Amniotic stem cell (primary cell): ENCODE measurements at regions not wholly inside any gene's neighbourhood (a gene's known extent, or its start where the extent isn't known, plus 50 kb on each side); places are given as distances from the start of the nearest gene placed in this dataset.
"Not testable (repeated sequence)": the region's sequence is repeated elsewhere in the genome, so short reads cannot be mapped to it uniquely, and the experiment has no call there.

Experiments
- DNase-seq: peaks from one replicate; lab custom pipeline; 2025; lab: John Stamatoyannopoulos, UW

DNA sequence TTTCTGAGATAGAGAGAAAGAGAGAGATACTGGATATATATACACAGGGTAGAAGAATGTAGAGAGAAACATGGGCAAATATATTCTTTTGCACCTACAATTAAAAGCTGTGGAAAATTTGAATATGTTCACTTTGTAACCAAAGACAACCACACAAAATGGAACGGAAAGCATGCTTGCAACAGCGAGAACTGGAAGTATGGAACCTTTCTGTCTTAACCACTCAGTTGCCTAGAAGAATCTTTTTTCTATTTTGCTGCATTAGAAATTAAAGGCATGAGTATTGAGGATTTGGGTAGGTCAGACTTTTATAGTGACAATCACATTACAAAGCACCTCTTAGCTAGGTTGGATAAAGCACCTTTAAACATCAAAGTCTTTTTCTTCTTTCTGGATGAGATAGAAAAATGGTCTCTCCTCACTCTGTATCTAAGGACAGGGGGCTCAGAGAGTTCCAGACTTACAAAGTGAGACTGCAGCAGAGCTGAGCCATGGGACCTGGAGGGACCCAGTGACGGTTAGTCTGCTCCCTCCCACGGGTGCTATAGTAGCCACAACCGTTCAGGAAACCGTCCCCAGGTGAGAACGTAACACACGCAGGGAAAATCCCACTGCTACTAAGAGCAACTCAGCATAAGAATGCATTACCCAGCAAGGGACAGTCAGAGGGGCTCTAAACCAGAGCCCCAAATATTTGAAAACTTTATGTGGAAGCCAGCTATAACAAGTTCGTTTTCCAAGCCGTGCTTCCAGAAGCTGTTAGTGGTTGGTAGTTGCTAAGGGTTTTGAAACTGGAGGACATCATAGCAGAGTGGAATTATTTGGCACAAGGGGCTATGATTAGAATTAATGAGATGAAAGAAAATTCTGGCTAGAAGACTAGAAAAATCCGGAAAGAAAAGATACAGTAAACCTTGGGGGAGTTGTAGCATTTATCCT is 97.1 kb downstream of the DAD1 start:
- DNase-seq = no peak

DNA sequence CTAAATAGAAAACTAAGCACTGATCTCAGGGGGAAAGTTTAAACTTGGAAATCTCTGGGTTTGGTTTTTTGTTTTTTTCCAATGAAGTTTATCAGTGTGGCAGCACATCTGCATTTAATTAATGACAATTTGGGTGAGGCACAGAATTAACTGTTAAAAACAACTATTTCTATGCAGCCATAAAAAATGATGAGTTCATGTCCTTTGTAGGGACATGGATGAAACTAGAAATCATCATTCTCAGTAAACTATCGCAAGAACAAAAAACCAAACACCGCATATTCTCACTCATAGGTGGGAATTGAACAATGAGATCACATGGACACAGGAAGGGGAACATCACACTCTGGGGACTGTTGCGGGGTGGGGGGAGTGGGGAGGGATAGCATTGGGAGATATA is 98.0 kb downstream of the DAD1 start:
- not testable (repeated sequence) for DNase-seq

DNA sequence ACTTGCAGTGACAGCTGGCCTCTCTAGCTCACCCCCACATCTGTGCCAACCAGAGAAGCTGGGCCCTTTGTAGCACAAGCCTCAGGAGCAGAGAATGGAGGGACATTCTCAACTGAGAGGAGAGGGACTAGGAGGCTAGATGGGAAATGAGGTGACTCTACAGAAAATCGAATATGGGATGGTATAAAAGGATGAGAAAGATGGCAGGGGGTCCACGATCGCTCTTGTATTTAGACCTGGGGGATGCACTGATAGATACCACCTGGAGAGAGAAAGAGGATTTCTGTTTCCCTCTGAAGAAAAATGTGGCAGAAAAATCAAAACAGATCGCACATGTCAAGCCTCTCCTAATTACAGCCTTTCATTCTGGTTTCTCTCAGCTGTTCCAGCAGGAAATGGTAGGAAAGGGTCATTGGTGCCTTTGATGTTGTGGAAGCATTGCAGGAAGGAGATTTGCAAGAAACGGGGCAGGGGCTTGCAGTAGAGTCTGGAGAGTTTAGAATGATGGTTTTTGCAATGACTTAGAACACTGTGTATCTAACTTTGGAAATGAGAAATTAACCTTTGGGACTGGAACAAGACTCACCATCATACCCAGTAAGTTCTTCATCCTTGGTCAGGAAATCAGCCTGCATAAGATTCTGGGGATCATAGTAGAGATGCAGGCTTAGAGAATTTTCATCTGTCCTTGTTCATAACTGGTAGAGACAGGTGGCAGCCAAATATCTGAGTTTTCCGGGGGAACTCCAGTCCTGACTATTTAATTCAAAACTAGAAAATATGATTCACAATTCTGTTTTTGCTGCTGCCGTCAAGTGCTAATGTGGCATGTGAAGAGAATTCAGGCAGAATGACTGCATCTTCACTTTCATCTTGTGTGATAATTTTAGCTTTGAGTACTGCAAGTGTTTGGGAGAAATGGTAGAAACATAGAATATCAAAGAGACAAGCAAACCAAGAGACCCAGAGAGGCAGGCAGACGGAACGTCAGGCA is 98.8 kb downstream of the DAD1 start:
- no peak for DNase-seq

DNA sequence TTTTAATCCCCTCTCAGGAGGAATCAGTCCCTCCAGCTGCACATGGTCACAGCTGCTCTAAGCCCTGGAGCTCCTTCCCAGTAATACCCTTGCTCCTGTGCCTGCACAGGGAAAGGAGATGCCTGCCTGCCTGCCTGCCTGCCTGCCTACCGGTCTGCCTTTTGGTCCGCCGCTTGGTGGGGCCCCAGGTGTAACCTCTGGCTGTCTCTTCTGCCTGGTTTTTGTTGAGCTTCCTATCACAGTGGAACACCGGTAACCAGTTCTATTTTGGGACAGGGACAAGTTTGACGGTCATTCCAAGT is 99.8 kb downstream of the DAD1 start:
- no peak for DNase-seq

DNA sequence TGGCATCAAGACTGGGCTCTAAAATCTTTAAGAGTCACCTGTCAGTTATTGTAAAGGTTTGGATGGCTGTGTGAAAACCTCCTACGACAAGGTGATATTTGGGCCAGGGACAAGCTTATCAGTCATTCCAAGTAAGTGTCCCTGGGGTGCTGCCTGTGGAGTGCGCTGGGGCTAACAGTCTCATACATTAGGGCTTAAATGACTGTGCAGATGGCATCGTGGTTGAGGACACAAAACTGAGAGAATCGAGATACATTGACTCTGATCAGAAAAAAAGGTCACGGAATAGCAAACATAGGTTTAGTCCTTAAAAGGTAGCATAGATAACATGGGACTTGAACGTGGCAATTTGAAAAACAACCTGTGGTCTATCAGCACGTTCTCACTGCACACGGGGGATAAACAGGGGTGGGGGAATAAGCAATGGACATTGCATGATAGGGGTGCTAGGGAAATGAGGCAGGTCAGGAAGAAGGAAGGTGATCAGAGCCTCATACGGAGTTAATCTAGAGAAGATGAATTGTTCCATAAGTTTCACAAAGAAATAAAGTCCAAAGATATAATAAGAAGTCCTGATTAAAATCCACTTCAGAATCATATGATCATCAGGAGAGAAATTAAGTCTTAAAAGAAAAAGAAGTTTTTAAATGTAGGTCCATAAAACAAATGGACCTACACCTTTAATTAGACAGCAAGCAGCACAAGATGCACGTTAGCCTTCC is 100.3 kb downstream of the DAD1 start:
- DNase-seq = no peak

DNA sequence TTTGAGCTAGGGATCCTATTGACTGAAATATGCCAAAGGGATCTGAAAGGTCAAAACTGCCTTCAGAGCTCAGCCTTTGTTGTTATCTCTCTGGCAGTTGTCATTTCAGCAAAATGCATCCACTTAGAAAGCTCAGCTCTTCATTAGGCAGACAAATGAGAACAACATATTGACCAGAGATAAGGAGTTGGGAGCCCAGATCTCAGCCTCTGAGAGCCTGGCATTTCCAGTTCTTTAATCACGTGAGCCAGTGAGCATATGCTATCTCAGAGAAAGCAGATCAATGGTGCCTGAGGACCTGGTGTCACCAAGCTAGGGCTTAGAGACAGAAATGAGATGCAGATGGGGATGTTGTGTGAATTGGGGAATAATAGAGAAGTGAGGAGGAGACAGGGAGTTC is 101.1 kb downstream of the DAD1 start:
- DNase-seq = no peak

DNA sequence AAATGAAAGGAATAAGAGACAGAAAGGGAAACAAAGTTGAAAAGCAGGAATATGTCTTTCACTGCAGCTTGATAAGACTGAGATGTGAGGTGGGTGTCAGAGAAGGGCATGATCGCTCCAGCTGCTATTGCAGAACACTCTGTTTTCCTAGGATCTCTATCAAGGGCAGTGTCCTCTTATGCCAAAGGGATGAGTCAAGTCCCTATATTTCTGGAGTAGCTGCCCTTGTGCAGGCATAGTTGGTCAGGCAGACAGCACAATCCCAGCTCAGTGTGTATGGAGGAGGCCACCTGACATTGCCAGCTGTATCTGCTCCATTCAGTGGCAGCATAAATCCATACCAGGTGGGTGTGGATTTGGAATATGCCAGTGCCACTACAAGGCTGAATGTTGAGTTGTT is 101.6 kb downstream of the DAD1 start:
- DNase-seq = no peak

DNA sequence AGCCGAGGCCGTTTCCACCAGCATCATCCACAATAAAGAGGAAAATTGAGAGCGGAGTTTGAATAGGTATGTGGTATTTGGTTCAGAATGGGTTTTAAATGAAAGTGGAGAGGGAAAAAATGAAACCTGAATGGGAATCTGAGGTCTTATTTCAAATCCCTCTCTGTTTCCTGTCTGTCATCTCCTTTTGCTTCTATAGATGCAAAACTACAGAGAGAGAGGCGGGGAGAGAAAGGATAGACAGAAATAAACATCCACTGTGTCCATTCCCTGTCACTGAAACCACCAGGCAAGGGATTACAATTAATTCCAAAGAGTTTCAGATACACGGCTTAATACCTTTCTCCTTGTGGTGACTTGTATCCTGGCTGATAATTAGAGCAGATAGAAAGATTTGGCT is 102.3 kb downstream of the DAD1 start:
- DNase-seq = no peak

DNA sequence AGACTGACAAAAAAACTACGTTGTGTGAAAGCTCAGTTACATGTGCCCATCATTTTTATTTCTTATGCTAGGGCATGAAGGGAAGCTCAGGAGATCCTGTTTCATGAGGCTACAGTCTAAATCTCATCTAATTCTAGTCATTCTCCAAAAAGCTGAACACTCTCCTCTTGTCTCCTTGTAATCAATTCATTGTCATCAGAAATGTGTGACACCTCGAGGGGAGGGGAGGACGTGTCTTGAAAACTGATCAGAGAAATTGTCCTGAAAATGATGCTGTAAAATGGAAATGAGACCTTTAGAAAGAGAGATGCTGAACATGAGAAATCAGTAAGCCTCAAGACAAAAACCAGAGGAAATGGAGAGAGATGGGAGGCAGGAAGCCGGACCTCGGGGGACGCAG is 103.4 kb downstream of the DAD1 start:
- DNase-seq = no peak

DNA sequence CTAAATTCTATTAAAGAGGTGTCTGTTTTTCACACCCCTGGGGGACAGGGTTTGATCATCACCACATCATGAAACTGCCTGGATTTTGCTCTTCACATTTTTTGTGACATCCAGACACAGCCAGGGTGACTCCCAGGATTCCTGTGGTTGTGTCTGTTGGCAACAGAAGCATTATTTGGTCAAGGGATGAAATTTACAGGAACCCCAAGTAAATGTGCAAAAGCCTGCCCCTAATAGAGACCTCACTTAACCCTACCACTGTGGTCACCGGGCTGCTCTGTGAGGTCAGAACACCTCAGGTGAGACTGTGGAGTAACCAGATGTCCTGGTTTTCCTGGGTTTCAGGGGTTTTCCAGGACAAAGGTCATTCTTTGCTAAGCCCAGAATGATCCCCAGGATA is 103.8 kb downstream of the DAD1 start:
- DNase-seq = no peak

DNA sequence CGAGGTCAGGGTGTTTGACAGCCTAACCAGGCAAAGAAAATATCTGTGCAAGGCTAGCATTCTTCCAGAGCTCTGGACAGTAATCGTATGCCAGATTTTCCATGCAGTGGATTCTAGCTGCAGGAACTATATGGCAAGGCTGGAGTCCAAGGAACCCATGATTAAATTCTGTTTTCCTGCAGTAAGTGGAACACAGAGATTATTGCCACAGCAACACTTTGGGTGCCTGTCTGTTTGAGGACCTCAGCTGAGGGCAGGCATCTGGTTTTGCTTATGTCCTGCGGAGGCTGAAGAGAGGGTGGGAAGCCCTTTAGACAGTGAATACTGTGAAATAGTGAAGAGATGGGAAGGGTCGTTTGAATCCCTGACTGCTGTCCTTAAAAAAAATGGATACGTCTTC is 104.4 kb downstream of the DAD1 start:
- no peak for DNase-seq

DNA sequence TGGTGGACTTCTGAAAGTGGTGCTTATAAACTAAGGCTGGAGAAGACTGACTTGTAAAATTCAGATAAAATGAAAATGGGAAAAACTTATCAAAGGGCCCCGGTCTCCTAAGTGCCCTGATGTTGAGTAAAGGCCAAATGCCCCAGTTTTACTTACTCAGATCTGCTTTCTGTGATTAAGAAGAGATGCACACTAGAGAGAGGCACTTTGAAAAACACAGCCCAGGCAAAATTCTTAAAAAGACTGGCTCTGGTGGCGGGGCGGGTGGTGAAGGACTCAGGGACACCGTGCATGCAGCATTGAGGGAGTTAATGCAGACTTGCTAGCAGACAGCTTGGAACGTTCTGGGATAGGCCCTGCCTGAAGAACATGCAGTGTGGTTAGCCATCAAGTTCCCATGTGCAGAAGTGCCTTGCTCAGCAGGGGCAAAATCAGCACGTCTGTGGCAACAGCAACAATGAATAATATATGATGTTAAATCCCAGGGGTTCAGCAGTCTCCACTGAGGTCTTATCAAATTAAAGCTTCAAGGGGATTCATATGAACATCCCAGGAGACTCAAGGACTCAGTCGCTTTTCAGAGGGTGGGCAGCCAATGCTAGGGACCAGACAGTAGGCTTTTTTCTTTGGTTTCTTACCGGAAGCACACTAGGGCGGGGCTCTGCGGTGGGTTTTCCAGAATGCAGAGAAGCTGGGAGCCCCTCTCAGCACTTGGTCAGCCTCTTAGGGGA is 105.0 kb downstream of the DAD1 start:
- DNase-seq = no peak

DNA sequence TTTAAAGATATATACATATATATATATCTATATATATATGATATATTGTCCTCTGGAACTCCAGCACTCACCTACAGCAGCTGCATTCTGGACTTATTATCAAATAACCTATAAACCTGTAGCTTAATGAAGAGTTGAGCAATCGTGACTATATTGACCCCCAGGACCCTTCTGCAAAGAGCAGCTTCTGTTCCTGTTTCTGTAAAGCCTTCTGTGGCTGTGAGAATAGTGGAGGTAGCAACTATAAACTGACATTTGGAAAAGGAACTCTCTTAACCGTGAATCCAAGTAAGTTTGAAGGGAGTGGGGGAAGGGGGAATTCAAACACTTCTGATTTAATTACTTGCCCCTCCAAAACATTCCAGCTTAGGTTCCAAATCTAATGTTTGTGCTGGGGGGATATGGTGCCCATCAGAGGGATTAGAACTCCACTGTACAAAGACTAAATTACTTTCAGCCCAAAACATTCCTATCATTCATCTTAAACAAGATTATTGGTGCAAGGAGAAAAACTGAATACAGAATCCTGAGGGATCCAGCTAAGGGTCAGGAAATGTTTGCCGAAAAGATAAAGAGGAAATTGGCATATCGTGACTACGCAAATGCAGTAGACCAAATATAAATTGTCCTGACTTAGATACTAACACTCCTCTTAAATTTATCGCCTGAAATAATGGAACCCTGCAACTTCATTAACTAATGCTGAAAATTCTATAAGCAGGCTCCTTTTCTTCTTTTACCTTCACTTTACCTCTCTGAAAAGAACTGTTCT is 106.1 kb downstream of the DAD1 start:
- no peak for DNase-seq

DNA sequence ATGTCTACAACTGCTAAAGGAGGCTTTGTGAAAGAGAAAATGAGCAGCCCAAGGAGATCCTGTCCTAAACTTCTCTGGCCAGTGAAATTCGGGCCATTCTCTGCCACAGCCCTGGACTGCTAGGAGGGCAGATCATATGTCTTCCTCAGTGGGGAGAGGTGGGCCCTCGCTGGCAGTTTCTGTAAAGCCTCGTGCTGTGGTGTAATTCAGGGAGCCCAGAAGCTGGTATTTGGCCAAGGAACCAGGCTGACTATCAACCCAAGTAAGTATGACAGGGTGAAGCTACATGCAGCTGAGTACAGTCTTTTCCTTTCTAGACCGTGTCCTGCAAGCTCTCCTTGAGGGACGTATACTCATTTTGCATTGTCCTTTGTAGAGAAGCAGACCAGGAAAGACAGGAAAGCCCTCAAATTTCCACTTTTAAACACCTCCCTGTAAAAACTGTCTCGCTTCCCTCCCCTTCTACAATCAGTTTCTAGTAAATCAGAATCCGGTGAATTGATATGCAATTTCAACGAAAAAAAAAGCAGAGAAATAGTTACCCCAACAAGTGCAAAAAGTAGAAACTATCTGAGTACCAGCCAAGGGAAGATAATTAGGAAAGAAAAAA is 106.8 kb downstream of the DAD1 start:
- DNase-seq = no peak

DNA sequence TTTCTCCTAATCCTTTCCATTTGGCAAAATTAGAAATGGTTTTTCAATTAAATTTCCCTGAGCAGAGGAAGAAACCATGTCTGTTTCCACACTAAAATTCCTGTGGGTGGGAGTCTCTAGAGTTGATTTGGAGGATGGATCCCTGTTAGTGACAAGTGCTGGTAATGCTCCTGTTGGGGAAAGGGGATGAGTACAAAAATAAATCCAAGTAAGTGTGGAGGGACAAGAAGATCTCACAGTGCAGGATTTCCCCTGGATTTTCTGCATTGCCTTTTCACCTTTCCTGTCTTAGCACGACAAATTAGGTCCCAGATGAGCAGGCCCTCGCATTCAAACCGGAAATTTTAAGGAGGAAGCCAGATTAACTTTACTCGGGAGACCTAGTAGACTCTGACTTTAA is 107.5 kb downstream of the DAD1 start:
- no peak for DNase-seq

DNA sequence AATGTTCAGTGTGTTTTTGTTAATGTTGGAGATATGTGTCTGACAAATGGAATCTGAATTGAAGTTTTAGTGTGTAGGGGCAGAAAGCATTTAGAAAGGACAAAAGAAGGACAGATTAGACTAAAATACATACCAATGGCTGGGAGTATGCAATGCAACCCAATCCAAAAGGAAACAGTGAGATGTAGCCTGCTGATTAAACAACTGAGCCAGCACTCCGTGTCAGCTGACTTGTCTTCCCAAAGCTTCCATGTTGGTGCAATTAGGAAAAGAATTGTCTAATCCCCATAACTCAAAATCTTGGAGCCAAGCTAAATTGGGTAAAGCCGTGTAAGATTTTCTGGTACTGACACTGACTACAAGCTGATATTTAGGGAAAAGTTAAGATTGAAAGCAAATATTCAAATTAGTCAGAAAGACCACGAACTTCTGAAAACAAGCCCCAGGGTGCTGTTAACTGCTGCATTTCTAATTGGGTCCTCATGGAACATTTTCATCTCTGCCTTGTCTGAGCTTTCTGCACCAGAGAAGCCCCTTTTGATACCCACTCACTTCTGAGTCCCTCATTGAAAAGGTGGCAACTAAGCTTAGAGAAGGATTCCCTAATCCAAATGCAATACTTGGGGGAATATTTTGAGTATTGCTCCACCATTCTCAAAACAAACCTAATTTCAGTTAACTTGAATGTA is 109.1 kb downstream of the DAD1 start:
- no peak for DNase-seq

DNA sequence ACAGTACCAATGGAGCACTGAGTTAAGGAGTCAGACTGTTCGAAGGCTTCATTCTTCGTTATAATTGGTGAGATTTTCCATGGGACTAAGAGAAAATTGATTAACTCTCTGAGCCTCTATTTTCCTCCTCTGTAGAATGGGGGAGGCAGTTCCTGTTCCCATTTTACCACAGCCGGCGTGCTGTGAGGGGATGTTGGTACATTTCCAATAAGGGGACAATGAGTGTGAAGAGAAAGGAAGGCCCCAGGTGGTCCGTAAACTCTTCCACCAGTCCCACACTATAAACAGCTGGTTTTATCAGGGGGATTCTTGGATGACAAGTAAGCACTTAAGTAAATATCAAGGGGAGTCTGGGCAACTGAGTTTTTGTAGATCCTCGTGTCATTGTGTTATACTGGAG is 109.9 kb downstream of the DAD1 start:
- DNase-seq = no peak

DNA sequence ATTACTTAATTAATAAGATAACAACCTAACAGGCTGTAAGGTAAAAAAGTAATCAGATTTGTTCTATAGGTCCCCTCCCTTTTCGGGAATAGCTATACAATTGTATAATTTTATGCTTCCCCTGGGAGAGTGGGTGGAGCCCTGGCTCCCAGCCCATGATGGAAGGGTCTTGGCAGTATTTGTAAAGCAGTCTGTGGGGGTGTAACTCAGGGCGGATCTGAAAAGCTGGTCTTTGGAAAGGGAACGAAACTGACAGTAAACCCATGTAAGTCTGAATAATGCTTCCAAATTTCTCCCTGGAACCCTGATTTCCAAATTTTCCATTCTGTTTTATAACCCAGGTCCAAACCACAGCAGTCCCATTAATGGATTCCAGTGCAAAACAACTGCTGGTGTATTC is 110.4 kb downstream of the DAD1 start:
- no peak for DNase-seq

DNA sequence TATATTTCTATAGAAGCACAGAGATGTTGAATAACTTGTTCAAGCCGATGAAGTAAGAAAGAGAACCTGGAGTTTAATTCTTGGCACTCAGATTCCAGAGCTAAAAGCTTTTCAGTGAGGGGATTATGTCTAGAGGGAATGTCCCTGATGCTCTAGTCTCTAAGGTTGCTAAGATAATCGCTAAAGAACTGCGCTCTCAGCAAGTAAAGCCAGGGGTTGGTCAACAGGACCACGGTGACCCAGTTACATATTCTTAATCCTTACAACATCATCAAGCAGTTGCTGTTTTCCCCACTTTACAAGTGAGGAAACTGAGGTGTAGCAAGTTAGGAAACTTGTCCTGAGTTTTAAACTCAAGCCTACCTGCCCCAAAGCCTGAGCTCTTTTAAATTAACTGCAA is 110.8 kb downstream of the DAD1 start:
- no peak for DNase-seq
